HG03432 (cell line): ENCODE measurements at regions not wholly inside any gene's neighbourhood (a gene's known extent, or its start where the extent isn't known, plus 50 kb on each side); places are given as distances from the start of the nearest gene placed in this dataset.

Source experiments
- ATAC-seq: cut with Tn5 transposase; IDR thresholded peaks from one replicate; pipeline ENCODE4 v1.9.1; 2021; ENCODE audit warnings: mild to moderate bottlenecking, moderate library complexity; ENCODE audit not compliant: unreplicated experiment

GRCh38 chr3:56870436-56870835, 68.7 kb upstream of the ARHGEF3 start:
- ATAC-seq, result no peak

- no peak for ATAC-seq
These were observed 67.6 kb upstream of the ARHGEF3 start for GRCh38 chr3:56869157-56869889.

- no peak for ATAC-seq
These were observed 67.0 kb upstream of the ARHGEF3 start for GRCh38 chr3:56868706-56869105.

- no peak for ATAC-seq
These were observed 65.9 kb upstream of the ARHGEF3 start for GRCh38 chr3:56867671-56868070.

- no peak for ATAC-seq
These were observed 63.3 kb upstream of the ARHGEF3 start for GRCh38 chr3:56864918-56865524.

- ATAC-seq, result no peak
These were observed 62.3 kb upstream of the ARHGEF3 start for GRCh38 chr3:56864090-56864489.

- ATAC-seq, result no peak
These were observed 60.8 kb upstream of the ARHGEF3 start for GRCh38 chr3:56862352-56863062.

- no peak for ATAC-seq
These were observed 59.8 kb upstream of the ARHGEF3 start for GRCh38 chr3:56861511-56861910.

- no peak for ATAC-seq
These were observed 59.2 kb upstream of the ARHGEF3 start for GRCh38 chr3:56860939-56861338.

GRCh38 chr3:56860351-56860750, 58.6 kb upstream of the ARHGEF3 start:
- ATAC-seq, result no peak

- ATAC-seq, result no peak
These were observed 56.6 kb upstream of the ARHGEF3 start for GRCh38 chr3:56858331-56858730.

- no peak for ATAC-seq
These were observed 55.4 kb upstream of the ARHGEF3 start for GRCh38 chr3:56857178-56857577.

GRCh38 chr3:56856752-56857151, 55.0 kb upstream of the ARHGEF3 start:
- no peak for ATAC-seq

- ATAC-seq, result no peak
These were observed 54.2 kb upstream of the ARHGEF3 start for GRCh38 chr3:56855856-56856512.

- no peak for ATAC-seq
These were observed 53.3 kb upstream of the ARHGEF3 start for GRCh38 chr3:56854856-56855611.

- ATAC-seq, result no peak
These were observed 50.5 kb upstream of the ARHGEF3 start for GRCh38 chr3:56851966-56852884.
